Stimulated activated effector memory CD8-positive, alpha-beta T cell treated with anti-CD3 and anti-CD28 coated beads, Interleukin-12 subunit alpha, Interleukin-12 subunit beta, amount 100 ng/mL, for 72 hours (primary cell): ENCODE measurements at regions not wholly inside any gene's neighbourhood (a gene's known extent, or its start where the extent isn't known, plus 50 kb on each side); places are given as distances from the start of the nearest gene placed in this dataset.
A peak's percentile ranks its signal among the peaks of the same experiment; 100 is the strongest.

Source experiments
- ATAC-seq: fragments of 150-1000 bp; cut with Tn5 transposase; 2 replicates; pipeline ENCODE4 v1.10.0; 2021
- DNase-seq, 2 donors: peaks; one replicate each; pipeline ENCODE4 v3.0.0; 2021 to 2022; ENCODE audit warnings: low spot score in 2 of 2
- H3K27ac Mint-ChIP-seq: one replicate; pipeline ENCODE4 v1.8.0; 2022; ENCODE audit warnings: mild to moderate bottlenecking, mixed read lengths
- H3K36me3 Mint-ChIP-seq: one replicate; pipeline ENCODE4 v1.8.0; 2022; ENCODE audit warnings: mild to moderate bottlenecking, mixed read lengths
- H3K4me1 Mint-ChIP-seq: one replicate; pipeline ENCODE4 v1.8.0; 2022; ENCODE audit warnings: mixed read lengths
- H3K4me3 Mint-ChIP-seq: one replicate; pipeline ENCODE4 v1.8.0; 2022; ENCODE audit warnings: mild to moderate bottlenecking, mixed read lengths
- H3K9me3 Mint-ChIP-seq: one replicate; pipeline ENCODE4 v1.8.0; 2022; ENCODE audit warnings: mixed read lengths

GRCh38 chr6:100281471-100281901 lies 183.2 kb downstream of the SIM1 start:
- H3K36me3 Mint-ChIP-seq, result no peaks in the 10 kb centered on the region
- no peak overlapping the region for H3K4me3 Mint-ChIP-seq
- ATAC-seq (no peak), DNase-seq (no peak)
- no peaks in the 10 kb centered on the region for H3K4me1 Mint-ChIP-seq
- H3K9me3 Mint-ChIP-seq, result no peaks in the 10 kb centered on the region
- H3K27ac Mint-ChIP-seq, result no peak overlapping the region

DNA sequence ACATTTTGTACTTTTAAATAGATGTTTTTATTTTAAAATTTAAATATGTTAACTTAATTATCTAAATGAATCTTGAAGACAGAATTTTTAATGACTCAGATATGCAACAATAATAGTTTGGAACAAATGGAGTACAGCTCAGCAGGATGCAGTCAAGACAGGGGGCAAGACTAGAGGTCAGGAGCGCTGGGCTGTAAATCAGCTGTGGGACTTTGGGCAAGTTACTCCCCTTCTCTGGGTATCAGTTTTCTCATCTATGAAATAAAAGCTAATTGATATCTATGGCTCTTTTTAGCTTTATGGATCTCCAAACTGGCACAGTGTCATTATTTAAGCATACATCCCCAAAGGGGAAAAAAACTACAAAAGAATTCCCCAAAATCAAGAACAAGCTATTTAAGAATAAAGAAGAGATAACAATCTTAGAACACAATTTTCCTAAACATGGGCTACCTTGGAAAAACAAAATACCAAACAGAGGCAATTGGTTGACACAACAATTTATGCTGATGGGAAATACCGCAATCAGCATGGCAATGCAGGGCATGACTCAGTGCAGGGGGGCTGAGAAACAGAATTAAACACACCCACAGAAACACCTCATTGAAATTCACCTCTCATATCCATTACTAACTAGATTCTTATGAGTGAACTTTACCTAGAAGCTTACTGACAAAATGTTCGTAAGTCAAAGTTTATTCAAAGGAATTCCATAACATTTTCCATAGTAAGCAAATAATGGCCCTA lies 188.2 kb downstream of the SIM1 start:
- Mint-ChIP-seq H3K36me3 (no peaks in the 10 kb centered on the region), H3K4me1 (no peaks in the 10 kb centered on the region), H3K9me3 (no peaks in the 10 kb centered on the region), H3K4me3 (no peak overlapping the region), H3K27ac (no peak overlapping the region)
- ATAC-seq (no peak), DNase-seq (no peak)

GRCh38 chr6:100274147-100274546 lies 190.6 kb downstream of the SIM1 start:
- ATAC-seq, result no peak

DNA sequence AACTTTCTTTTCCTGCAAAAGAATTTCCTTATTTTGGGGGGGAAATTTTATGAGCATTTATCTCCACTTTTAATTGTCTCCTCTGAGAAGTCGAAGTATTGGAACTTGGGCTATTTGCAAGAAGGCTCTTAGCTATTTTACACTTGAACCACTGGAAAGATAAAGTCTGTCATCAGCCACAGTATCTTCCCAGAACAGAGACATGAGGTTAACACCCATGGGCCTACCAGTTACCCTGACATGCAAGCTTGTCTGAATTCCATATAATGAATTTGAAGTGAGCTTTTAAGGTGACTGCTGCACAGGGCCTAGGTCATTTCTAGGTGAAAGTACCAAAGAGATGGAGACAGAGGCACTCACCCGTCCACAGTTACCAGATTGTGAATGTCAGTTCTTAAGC lies 193.1 kb downstream of the SIM1 start:
- DNase-seq (no peak), ATAC-seq (no peak)
- H3K9me3 Mint-ChIP-seq, result no peaks in the 10 kb centered on the region
- H3K36me3 Mint-ChIP-seq, result no peaks in the 10 kb centered on the region
- no peaks in the 10 kb centered on the region for H3K4me1 Mint-ChIP-seq
- H3K27ac Mint-ChIP-seq, result no peak overlapping the region
- no peak overlapping the region for H3K4me3 Mint-ChIP-seq

More at GRCh38 chr6:100274147-100274546, 190.6 kb downstream of the SIM1 start:
- Mint-ChIP-seq H3K27ac (no peak overlapping the region), H3K9me3 (no peaks in the 10 kb centered on the region), H3K4me1 (no peaks in the 10 kb centered on the region), H3K36me3 (no peaks in the 10 kb centered on the region), H3K4me3 (no peak overlapping the region)
- DNase-seq, result no peak

DNA sequence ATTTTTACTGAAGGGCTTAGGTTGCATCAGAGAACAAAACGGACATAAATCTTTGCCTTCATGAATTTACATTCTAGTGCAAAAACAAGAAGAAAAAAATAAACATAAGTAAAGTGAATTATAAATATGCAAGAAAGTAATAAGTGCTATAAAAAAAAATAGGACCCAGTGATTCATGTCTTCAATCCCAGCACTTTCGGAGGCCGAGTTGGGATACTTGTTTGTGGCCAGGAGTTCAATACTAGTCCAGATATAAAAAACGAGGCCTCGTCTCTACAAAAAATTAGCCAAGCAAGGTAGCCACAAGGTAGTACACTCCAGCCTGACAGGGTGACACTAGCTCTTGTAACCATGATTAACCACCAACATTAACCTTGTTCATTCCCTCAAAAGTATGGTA lies 193.5 kb downstream of the SIM1 start:
- H3K36me3 Mint-ChIP-seq, result no peaks in the 10 kb centered on the region
- no peak for ATAC-seq
- DNase-seq, result no peak
- no peaks in the 10 kb centered on the region for H3K9me3 Mint-ChIP-seq
- no peak overlapping the region for H3K27ac Mint-ChIP-seq
- H3K4me3 Mint-ChIP-seq, result no peak overlapping the region
- H3K4me1 Mint-ChIP-seq, result no peaks in the 10 kb centered on the region

- Mint-ChIP-seq H3K36me3 (no peaks in the 10 kb centered on the region), H3K9me3 (no peaks in the 10 kb centered on the region), H3K4me3 (no peak overlapping the region), H3K27ac (no peak overlapping the region), H3K4me1 (no peaks in the 10 kb centered on the region)
- DNase-seq (no peak), ATAC-seq (no peak)
These were observed 195.5 kb downstream of the SIM1 start for GRCh38 chr6:100269189-100269588.

DNA sequence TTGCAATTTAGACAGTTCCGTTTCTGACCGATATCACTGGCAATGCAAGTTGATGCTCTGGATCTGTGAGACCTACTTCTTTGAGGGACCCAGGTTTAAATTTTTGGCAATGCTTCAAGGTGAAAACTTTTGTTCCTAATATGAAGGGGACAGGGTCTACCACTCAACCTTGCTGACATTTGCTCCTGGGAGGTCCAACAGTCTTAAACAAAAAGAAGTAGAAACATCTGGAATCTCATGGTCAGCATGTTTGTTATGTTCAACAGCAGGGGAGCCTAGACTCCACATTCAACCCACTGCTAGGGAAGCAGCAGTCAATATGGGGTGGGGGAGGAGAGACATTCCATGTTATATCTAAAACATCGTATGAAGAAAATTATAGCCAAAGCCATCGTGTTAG lies 196.4 kb downstream of the SIM1 start:
- no peak overlapping the region for H3K4me3 Mint-ChIP-seq
- no peak overlapping the region for H3K27ac Mint-ChIP-seq
- no peaks in the 10 kb centered on the region for H3K4me1 Mint-ChIP-seq
- no peak for ATAC-seq
- no peaks in the 10 kb centered on the region for H3K9me3 Mint-ChIP-seq
- no peaks in the 10 kb centered on the region for H3K36me3 Mint-ChIP-seq
- no peak for DNase-seq

DNA sequence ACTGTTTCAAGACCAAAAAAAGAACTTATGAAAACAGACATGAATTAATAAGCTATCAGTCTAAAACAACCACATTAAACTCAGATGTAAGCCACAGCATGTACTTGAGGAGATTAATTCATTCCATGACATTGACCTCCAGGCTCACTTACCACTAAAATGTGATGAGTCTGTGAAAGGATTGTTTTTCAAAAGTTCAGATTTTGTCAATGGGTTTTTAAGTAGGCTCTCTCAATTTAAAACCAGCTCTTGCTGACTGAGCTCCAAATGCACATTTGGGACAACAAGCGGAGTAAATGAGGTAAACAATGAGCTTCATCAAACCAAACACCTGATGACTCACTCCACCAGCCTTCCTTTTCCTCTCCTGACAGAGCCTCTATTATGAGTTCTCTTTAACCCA lies 197.0 kb downstream of the SIM1 start:
- Mint-ChIP-seq H3K4me1 (no peaks in the 10 kb centered on the region), H3K4me3 (no peak overlapping the region), H3K9me3 (no peaks in the 10 kb centered on the region), H3K36me3 (no peaks in the 10 kb centered on the region), H3K27ac (no peak overlapping the region)
- no peak for ATAC-seq
- DNase-seq, result no peak

DNA sequence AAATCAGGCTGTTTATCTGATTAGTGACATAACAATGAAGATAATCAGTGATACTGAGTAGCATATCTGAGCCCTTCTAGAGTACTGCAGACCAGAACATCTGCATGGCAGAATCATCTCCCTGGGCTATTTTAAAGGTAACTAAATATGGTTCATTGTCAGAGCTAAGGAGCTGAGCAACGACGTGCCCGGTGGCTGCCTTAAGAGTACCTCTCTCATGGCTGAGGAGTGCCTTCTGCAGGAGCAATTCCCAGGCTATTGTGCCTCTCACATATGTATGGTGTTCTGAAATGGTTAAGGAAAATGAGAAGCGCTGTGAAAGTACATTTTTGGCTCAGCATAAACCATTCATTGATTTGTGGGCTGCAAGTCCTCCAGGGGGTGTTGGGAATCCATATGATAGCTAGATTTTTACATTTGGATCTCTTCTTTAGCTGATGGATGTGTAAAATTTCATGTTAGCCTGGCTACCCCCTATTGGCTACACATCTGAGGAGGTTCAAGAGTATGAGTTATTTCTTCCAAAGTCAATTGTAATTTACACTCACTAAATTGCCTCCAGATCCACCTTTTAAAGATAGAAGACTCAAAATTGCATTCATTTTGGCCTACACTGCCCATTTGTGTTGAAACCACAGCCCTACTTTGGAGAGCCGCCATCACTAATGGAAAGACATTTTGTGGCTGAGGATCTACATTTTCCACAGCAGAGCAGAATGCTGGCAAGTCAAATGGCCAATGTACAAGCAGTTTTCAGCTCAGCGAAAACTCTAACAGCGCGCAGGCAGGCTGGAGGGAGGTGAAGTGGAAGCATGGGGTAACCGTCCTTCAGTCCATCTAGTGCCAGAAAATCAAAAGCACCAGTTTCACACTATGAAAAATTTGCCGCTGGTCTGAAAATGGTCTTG lies 198.0 kb downstream of the SIM1 start:
- Mint-ChIP-seq H3K4me1 (no peaks in the 10 kb centered on the region), H3K4me3 (no peak overlapping the region), H3K27ac (no peak overlapping the region), H3K9me3 (no peaks in the 10 kb centered on the region), H3K36me3 (no peaks in the 10 kb centered on the region)
- DNase-seq (no peak), ATAC-seq (no peak)

DNA sequence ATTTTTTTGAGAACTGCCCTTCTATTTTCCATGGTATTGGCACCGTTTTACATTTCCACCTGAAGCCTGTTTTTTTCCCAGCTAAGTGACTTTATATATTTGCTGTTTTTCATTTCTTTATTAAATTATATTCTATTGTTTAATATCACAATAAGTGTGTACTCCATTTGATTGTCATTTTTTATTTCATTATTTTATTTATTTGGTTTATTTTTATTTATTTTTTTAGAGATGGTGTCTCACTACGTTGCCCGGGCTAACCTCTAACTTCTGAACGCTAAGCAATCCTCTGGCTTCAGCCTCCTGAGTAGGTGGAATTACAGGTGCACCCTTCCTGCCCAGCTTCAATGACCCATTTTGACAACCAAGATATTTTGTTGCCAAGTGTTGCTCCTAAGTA lies 202.6 kb downstream of the SIM1 start:
- no peak overlapping the region for H3K4me3 Mint-ChIP-seq

DNA sequence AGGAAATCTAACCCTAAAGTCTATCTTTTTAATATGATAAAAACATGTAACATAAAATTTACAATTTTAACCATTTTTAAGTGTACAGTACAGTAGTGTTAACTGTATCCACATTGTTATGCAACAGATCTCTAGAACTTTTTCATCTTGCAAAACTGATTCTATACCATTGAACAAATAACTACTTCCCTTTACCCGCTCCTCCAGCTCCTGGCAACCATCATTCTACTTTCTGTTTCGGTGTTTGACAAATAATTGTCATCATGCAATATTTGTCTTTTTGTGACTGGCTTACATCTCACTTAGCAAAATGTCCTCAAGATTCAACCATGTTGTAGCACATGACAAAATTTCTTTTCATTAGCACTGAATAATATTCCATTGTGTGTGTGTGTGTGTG lies 203.2 kb downstream of the SIM1 start:
- ATAC-seq (no peak), DNase-seq (no peak)
- Mint-ChIP-seq H3K4me1 (no peaks in the 10 kb centered on the region), H3K27ac (no peak overlapping the region), H3K36me3 (no peaks in the 10 kb centered on the region), H3K4me3 (no peak overlapping the region), H3K9me3 (no peaks in the 10 kb centered on the region)

More for the DNA sequence above, 202.6 kb downstream of the SIM1 start:
- DNase-seq (no peak), ATAC-seq (no peak)
- Mint-ChIP-seq H3K27ac (no peak overlapping the region), H3K4me1 (no peaks in the 10 kb centered on the region), H3K36me3 (no peaks in the 10 kb centered on the region), H3K9me3 (no peaks in the 10 kb centered on the region)

DNA sequence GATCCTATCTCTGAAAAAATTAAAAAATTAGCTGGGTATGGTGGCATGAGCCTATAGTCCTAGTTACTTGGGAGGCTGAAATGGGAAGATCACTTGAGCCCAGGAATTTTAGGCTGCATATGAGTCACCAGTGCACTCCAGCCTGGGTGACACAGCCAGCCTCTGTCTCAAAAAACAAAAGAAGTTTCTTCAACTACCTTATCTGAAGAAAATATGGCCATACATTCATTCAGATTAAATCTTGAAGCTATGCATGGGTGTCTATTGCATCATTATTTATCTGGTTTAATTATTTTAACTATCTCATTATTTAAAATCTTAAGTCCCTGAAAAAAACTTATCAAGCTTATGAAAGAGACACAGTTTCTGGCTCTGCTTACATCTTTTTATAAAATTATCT lies 204.1 kb downstream of the SIM1 start:
- H3K4me3 Mint-ChIP-seq, result no peak overlapping the region
- no peak overlapping the region for H3K27ac Mint-ChIP-seq
- H3K36me3 Mint-ChIP-seq, result no peaks in the 10 kb centered on the region
- ATAC-seq, result no peak
- H3K4me1 Mint-ChIP-seq, result no peaks in the 10 kb centered on the region
- H3K9me3 Mint-ChIP-seq, result no peaks in the 10 kb centered on the region
- no peak for DNase-seq

- no peaks in the 10 kb centered on the region for H3K9me3 Mint-ChIP-seq
- no peaks in the 10 kb centered on the region for H3K4me1 Mint-ChIP-seq
- ATAC-seq (no peak), DNase-seq (no peak)
- no peaks in the 10 kb centered on the region for H3K36me3 Mint-ChIP-seq
- H3K4me3 Mint-ChIP-seq, result no peak overlapping the region
- H3K27ac Mint-ChIP-seq, result no peak overlapping the region
These were observed 204.9 kb downstream of the SIM1 start for GRCh38 chr6:100259865-100260264.

DNA sequence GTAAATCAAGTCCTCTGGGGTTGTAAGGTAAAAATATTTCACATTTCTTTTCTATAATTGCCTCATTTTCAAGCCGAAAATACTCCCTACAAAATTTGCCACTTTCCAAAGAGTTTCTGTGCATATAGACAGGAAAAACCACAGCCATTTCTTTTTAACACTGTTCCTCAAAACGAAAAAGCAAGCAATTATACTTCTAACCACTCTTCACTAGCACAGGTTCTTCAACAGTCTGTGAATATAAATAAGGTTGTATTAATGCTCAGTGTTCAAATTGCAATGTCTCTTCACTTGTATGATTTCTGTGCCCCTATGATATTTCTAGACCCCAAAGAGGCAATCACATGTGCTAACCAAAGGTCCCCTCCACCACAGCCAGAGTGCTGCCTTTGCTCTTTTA lies 206.0 kb downstream of the SIM1 start:
- Mint-ChIP-seq H3K4me1 (no peaks in the 10 kb centered on the region), H3K4me3 (no peak overlapping the region), H3K9me3 (no peaks in the 10 kb centered on the region), H3K36me3 (no peaks in the 10 kb centered on the region), H3K27ac (no peak overlapping the region)
- ATAC-seq (no peak), DNase-seq (no peak)

GRCh38 chr6:100257793-100258395 lies 206.8 kb downstream of the SIM1 start:
- ATAC-seq (peak; percentile 43), DNase-seq (no peak)
- Mint-ChIP-seq H3K4me3 (peak overlapping the region; percentile 3), H3K27ac (no peak overlapping the region), H3K4me1 (no peaks in the 10 kb centered on the region), H3K36me3 (no peaks in the 10 kb centered on the region), H3K9me3 (peaks cover 2% of the 10 kb centered on the region)

DNA sequence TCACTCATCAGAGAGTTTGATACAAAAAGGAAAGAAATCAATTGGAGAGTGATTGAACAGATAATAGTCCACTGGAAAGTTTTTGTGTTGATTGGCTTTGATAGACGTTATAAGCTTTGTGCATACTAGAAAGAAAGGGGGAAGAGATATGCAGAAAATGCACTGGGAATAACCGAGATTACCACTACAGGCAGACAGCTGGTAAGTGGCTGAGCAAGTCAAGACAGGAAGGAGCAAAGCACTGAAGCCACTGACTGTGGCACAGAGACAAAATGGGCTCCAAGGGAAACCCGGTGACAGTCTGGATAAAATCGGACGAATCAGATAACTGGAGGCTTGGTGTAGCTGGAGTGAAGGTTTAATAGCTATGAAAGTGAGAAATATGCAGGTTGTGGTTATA lies 209.0 kb downstream of the SIM1 start:
- H3K4me1 Mint-ChIP-seq, result no peaks in the 10 kb centered on the region
- H3K9me3 Mint-ChIP-seq, result peaks cover 2% of the 10 kb centered on the region
- ATAC-seq, result no peak
- no peak overlapping the region for H3K27ac Mint-ChIP-seq
- no peak for DNase-seq
- H3K4me3 Mint-ChIP-seq, result no peak overlapping the region
- no peaks in the 10 kb centered on the region for H3K36me3 Mint-ChIP-seq
